ENCODE measurements at regions not wholly inside any gene's neighbourhood (a gene's known extent, or its start where the extent isn't known, plus 50 kb on each side); places are given as distances from the start of the nearest gene placed in this dataset.

- DNase-seq (ENCODE audit: low read depth): no peak
- no peak overlapping the region for H3K4me3 ChIP-seq (ENCODE audit: low read length)
- no peak for TF ChIP-seq CTCF (conservative IDR thresholded peaks at IDR 0.05; ENCODE audit: low read depth, low read length)
Observed at GRCh38 chr10:129136074-129136473, 331.0 kb upstream of the MGMT start.

DNA sequence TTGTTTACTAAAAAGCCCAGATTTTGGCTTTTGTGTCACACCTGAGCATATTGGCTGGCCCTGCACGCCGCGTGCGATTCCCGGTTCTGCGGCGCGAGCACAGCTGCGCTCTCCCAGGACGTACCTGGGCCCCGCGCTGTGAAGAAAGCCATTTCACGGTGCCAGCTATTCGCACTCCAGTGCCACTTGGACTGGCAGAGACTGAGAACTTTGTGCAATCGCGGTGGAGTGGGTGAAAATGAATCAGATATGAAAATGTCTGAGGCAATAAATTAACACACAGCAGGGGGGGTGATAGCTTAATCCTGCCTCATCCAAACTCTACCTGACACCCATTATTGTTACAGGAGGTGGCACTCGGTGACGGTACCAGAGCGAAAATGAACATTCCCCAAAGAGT lies 330.1 kb upstream of the MGMT start:
- no peak for TF ChIP-seq CTCF (conservative IDR thresholded peaks at IDR 0.05; ENCODE audit: low read depth, low read length)
- H3K4me3 ChIP-seq (ENCODE audit: low read length): no peak overlapping the region
- DNase-seq (ENCODE audit: low read depth): no peak

GRCh38 chr10:129140921-129141885 lies 325.8 kb upstream of the MGMT start:
- no peak for TF ChIP-seq CTCF (conservative IDR thresholded peaks at IDR 0.05; ENCODE audit: low read depth, low read length)
- no peak for DNase-seq (ENCODE audit: low read depth)
- no peak overlapping the region for H3K4me3 ChIP-seq (ENCODE audit: low read length)

- H3K4me3 ChIP-seq (ENCODE audit: low read length): no peak overlapping the region
- no peak for TF ChIP-seq CTCF (conservative IDR thresholded peaks at IDR 0.05; ENCODE audit: low read depth, low read length)
- DNase-seq (ENCODE audit: low read depth): no peak
Observed at GRCh38 chr10:129151281-129151680, 315.8 kb upstream of the MGMT start.

DNA sequence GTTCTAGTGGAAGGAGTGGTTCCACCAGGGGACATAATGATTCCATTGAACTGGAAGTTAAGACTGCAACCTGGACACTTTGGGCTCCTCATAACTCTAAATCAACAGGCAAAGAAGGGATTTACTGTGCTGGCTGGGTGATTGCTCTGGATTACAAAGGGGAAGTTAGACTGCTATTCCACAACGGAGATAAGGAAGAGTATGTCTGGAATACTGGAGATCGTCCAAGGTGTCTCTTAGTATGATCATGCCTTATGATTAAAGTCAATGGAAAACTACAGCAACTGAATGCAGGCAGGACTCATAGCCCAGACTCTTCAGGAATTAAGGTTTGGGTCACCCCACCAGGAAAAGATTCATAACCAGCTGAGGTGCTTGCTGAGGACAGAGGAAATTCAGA lies 310.6 kb upstream of the MGMT start:
- H3K4me3 ChIP-seq (ENCODE audit: low read length): no peak overlapping the region
- DNase-seq (ENCODE audit: low read depth): no peak
- no peak for TF ChIP-seq CTCF (conservative IDR thresholded peaks at IDR 0.05; ENCODE audit: low read depth, low read length)

DNA sequence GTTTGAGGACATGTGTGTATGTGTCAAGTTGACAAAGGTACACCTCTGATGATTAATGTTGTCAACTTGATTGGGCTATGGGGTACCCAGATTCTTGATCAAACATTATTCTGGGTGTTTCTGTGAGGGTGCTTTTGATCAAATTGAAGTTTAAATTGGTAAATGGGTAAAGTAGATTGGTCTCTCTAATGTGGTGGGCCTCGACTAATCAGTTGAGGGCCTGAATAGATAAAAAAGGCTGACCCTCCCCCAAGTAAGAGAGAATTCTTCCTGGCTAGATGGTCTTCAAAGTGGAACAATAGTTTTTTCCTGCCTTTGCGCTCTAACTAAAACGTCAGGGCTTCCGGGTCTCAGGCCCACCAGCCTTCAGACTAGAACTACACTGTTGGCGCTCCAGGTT lies 309.9 kb upstream of the MGMT start:
- no peak for TF ChIP-seq CTCF (conservative IDR thresholded peaks at IDR 0.05; ENCODE audit: low read depth, low read length)
- H3K4me3 ChIP-seq (ENCODE audit: low read length): no peak overlapping the region
- DNase-seq (ENCODE audit: low read depth): no peak

GRCh38 chr10:129161150-129161549 lies 305.9 kb upstream of the MGMT start:
- no peak overlapping the region for H3K4me3 ChIP-seq (ENCODE audit: low read length)
- no peak for TF ChIP-seq CTCF (conservative IDR thresholded peaks at IDR 0.05; ENCODE audit: low read depth, low read length)
- no peak for DNase-seq (ENCODE audit: low read depth)
